ENCODE measurements at regions not wholly inside any gene's neighbourhood (a gene's known extent, or its start where the extent isn't known, plus 50 kb on each side); places are given as distances from the start of the nearest gene placed in this dataset.

DNA sequence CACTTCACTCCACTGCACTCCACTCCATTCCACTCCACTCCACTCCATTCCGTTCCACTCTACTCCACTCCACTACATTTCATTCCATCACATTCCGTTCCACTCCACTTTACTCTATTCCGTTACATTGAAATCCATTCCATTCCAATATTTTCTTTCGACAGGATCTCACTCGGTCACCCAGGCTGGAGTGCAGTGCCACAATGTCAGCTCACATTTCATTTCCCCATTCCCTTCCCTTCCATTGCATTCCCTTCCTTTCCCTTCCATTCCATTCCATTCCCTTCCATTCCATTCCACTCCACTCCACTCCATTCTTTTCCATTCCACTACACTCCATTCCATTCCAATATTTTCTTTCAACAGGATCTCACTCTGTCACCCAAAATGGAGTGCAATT is 1407.6 kb upstream of the USP9Y start:
- TF ChIP-seq, protein P1, sequence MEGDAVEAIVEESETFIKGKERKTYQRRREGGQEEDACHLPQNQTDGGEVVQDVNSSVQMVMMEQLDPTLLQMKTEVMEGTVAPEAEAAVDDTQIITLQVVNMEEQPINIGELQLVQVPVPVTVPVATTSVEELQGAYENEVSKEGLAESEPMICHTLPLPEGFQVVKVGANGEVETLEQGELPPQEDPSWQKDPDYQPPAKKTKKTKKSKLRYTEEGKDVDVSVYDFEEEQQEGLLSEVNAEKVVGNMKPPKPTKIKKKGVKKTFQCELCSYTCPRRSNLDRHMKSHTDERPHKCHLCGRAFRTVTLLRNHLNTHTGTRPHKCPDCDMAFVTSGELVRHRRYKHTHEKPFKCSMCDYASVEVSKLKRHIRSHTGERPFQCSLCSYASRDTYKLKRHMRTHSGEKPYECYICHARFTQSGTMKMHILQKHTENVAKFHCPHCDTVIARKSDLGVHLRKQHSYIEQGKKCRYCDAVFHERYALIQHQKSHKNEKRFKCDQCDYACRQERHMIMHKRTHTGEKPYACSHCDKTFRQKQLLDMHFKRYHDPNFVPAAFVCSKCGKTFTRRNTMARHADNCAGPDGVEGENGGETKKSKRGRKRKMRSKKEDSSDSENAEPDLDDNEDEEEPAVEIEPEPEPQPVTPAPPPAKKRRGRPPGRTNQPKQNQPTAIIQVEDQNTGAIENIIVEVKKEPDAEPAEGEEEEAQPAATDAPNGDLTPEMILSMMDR (IDR thresholded peaks at IDR 0.05) = no peak
- Histone ChIP-seq H3K27ac (no peak overlapping the region), H3K27me3 (no peaks in the 10 kb centered on the region), H3K36me3 (no peaks in the 10 kb centered on the region), H3K4me3 (no peak overlapping the region), H3K9me3 (no peaks in the 10 kb centered on the region), H3K9ac (ENCODE audit: low read depth in 2 of 2, low read length in 2 of 2) (no peak overlapping the region), H3K4me1 (no peaks in the 10 kb centered on the region)
- intact Hi-C loops (cut with DNase I) = no loop called here
- DNase-seq = no peak

DNA sequence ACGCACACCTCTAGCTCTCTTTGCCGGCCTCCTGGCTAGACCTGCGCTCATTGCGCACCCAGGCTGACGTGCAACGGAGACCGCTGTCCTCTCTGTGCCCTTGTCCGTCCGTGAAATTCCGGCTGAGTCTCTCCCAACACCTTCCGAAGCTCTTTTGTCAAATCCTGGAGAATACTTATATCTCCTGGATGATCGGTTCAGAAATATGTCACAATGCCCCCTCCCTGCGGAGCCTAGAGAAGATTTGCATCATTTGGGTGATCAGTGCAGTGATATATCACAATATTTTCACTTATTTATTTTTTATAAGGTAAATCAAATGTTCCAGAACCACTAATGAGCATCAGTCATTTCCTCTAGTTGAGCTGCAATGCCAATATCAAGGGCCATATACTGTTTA is 1366.9 kb upstream of the USP9Y start:
- Histone ChIP-seq H3K27me3 (no peaks in the 10 kb centered on the region), H3K4me3 (no peak overlapping the region), H3K4me1 (no peaks in the 10 kb centered on the region), H3K36me3 (no peaks in the 10 kb centered on the region), H3K9me3 (no peaks in the 10 kb centered on the region), H3K27ac (no peak overlapping the region), H3K9ac (ENCODE audit: low read depth in 2 of 2, low read length in 2 of 2) (no peak overlapping the region)
- TF ChIP-seq, protein P1 (IDR thresholded peaks at IDR 0.05) = no peak
- peak; percentile 17 for DNase-seq
- intact Hi-C loops (cut with DNase I) = no loop called here

Measured in colonic mucosa (tissue), 4 donors.